ENCODE measurements at regions not wholly inside any gene's neighbourhood (a gene's known extent, or its start where the extent isn't known, plus 50 kb on each side); places are given as distances from the start of the nearest gene placed in this dataset.

GRCh38 chr10:4354382-4354812 is 471.6 kb upstream of the AKR1E2 start:
- H3K4me2 ChIP-seq (ENCODE audit: low read length): no peak overlapping the region
- H3K9me2 ChIP-seq (replicated peaks; ENCODE audit: control insufficient read depth, low read length): no peaks in the 10 kb centered on the region

GRCh38 chr10:4353964-4354363 is 472.0 kb upstream of the AKR1E2 start:
- Histone ChIP-seq H3K79me2 (ENCODE audit: control insufficient read depth, low read length) (no peaks in the 10 kb centered on the region), H3K9me2 (replicated peaks; ENCODE audit: control insufficient read depth, low read length) (no peaks in the 10 kb centered on the region), H3K4me2 (ENCODE audit: low read length) (no peak overlapping the region), H3K36me3 (ENCODE audit: control insufficient read depth, low read length) (no peaks in the 10 kb centered on the region), H3K4me3 (ENCODE audit: low read length) (no peak overlapping the region), H3K27me3 (ENCODE audit: control insufficient read depth, low read length) (no peaks in the 10 kb centered on the region), H3K9me3 (ENCODE audit: control insufficient read depth, insufficient read depth, low read length) (no peaks in the 10 kb centered on the region), H3F3A (ENCODE audit: control insufficient read depth, insufficient read depth) (no peaks in the 10 kb centered on the region), H3K27ac (ENCODE audit: low read depth, low read length) (no peak overlapping the region), H4K20me1 (ENCODE audit: control insufficient read depth, insufficient read depth, low read depth, low read length) (no peaks in the 10 kb centered on the region), H3K4me1 (ENCODE audit: control insufficient read depth, low read length) (no peaks in the 10 kb centered on the region)
- no peak for TF ChIP-seq EZH2phosphoT487 (IDR thresholded peaks at IDR 0.05; ENCODE audit: borderline replicate concordance, low read length)
- no peak for TF ChIP-seq CTCF (IDR thresholded peaks at IDR 0.05; ENCODE audit: low read depth, low read length, poor library complexity, severe bottlenecking)

More at GRCh38 chr10:4354382-4354812, 471.6 kb upstream of the AKR1E2 start:
- Histone ChIP-seq H3K36me3 (ENCODE audit: control insufficient read depth, low read length) (no peaks in the 10 kb centered on the region), H3K27me3 (ENCODE audit: control insufficient read depth, low read length) (no peaks in the 10 kb centered on the region), H3K4me3 (ENCODE audit: low read length) (no peak overlapping the region), H3K79me2 (ENCODE audit: control insufficient read depth, low read length) (no peaks in the 10 kb centered on the region), H3K4me1 (ENCODE audit: control insufficient read depth, low read length) (no peaks in the 10 kb centered on the region), H3K9me3 (ENCODE audit: control insufficient read depth, insufficient read depth, low read length) (no peaks in the 10 kb centered on the region), H3K27ac (ENCODE audit: low read depth, low read length) (no peak overlapping the region), H3F3A (ENCODE audit: control insufficient read depth, insufficient read depth) (no peaks in the 10 kb centered on the region), H4K20me1 (ENCODE audit: control insufficient read depth, insufficient read depth, low read depth, low read length) (no peaks in the 10 kb centered on the region)
- TF ChIP-seq EZH2phosphoT487 (IDR thresholded peaks at IDR 0.05; ENCODE audit: borderline replicate concordance, low read length) (no peak), CTCF (IDR thresholded peaks at IDR 0.05; ENCODE audit: low read depth, low read length, poor library complexity, severe bottlenecking) (no peak)

- no peaks in the 10 kb centered on the region for H3K79me2 ChIP-seq (ENCODE audit: control insufficient read depth, low read length)
- no peaks in the 10 kb centered on the region for H3F3A ChIP-seq (ENCODE audit: control insufficient read depth, insufficient read depth)
- no peaks in the 10 kb centered on the region for H4K20me1 ChIP-seq (ENCODE audit: control insufficient read depth, insufficient read depth, low read depth, low read length)
- no peaks in the 10 kb centered on the region for H3K36me3 ChIP-seq (ENCODE audit: control insufficient read depth, low read length)
- H3K4me2 ChIP-seq (ENCODE audit: low read length): no peak overlapping the region
- no peaks in the 10 kb centered on the region for H3K4me1 ChIP-seq (ENCODE audit: control insufficient read depth, low read length)
- no peak overlapping the region for H3K4me3 ChIP-seq (ENCODE audit: low read length)
- H3K27ac ChIP-seq (ENCODE audit: low read depth, low read length): no peak overlapping the region
- no peaks in the 10 kb centered on the region for H3K9me3 ChIP-seq (ENCODE audit: control insufficient read depth, insufficient read depth, low read length)
- H3K9me2 ChIP-seq (replicated peaks; ENCODE audit: control insufficient read depth, low read length): no peaks in the 10 kb centered on the region
- no peak for TF ChIP-seq EZH2phosphoT487 (IDR thresholded peaks at IDR 0.05; ENCODE audit: borderline replicate concordance, low read length)
- no peak for TF ChIP-seq CTCF (IDR thresholded peaks at IDR 0.05; ENCODE audit: low read depth, low read length, poor library complexity, severe bottlenecking)
- no peaks in the 10 kb centered on the region for H3K27me3 ChIP-seq (ENCODE audit: control insufficient read depth, low read length)
Observed at GRCh38 chr10:4353059-4353655, 472.9 kb upstream of the AKR1E2 start.
